Loucy (cell line): ENCODE measurements at regions not wholly inside any gene's neighbourhood (a gene's known extent, or its start where the extent isn't known, plus 50 kb on each side); places are given as distances from the start of the nearest gene placed in this dataset.

Experiments
- H2AFZ ChIP-seq: fragments of 200-600 bp; sonication (generic); 2 replicates; pipeline ENCODE4 v1.6.0; 2016; ENCODE audit warnings: antibody characterized with exemption, mild to moderate bottlenecking, low read length, moderate library complexity
- H3F3A ChIP-seq: fragments of 200-600 bp; 2 replicates; pipeline ENCODE4 v1.6.0; 2016; ENCODE audit warnings: antibody characterized with exemption, low read depth, mild to moderate bottlenecking
- H3K27me3 ChIP-seq: fragments of 200-600 bp; sonication (generic); 2 replicates; pipeline ENCODE4 v1.6.1; 2014; ENCODE audit warnings: low read length, mild to moderate bottlenecking; ENCODE audit not compliant: insufficient read depth, poor library complexity, severe bottlenecking
- H3K36me3 ChIP-seq: fragments of 200-600 bp; sonication (generic); 2 replicates; pipeline ENCODE4 v1.6.1; 2016; ENCODE audit warnings: low read length; ENCODE audit not compliant: insufficient read depth
- H3K4me1 ChIP-seq: fragments of 200-600 bp; sonication (generic); 2 replicates; pipeline ENCODE4 v1.5.1; 2014; ENCODE audit warnings: low read length, mild to moderate bottlenecking; ENCODE audit not compliant: insufficient read depth, poor library complexity, severe bottlenecking
- H3K4me2 ChIP-seq: fragments of 200-600 bp; sonication (generic); 2 replicates; pipeline ENCODE4 v1.6.0; 2014; ENCODE audit warnings: antibody characterized with exemption, low read length, low read depth, mild to moderate bottlenecking; ENCODE audit not compliant: poor library complexity, severe bottlenecking
- H3K4me3 ChIP-seq: fragments of 200-600 bp; sonication (generic); 2 replicates; pipeline ENCODE4 v1.5.1; 2014; ENCODE audit warnings: low read length, mild to moderate bottlenecking, mixed read lengths; ENCODE audit not compliant: poor library complexity, severe bottlenecking
- H3K79me2 ChIP-seq: fragments of 200-600 bp; sonication (generic); 2 replicates; pipeline ENCODE4 v1.6.1; 2014; ENCODE audit warnings: low read length; ENCODE audit not compliant: insufficient read depth
- H3K9ac ChIP-seq: fragments of 200-600 bp; sonication (generic); 2 replicates; pipeline ENCODE4 v1.6.0; 2014; ENCODE audit warnings: mild to moderate bottlenecking, low read depth, low read length, moderate library complexity; ENCODE audit not compliant: poor library complexity, severe bottlenecking
- H3K9me2 ChIP-seq: fragments of 200-600 bp; sonication (generic); replicated peaks from 2 replicates; pipeline ENCODE4 v1.6.1; 2016; ENCODE audit warnings: low read depth, low read length, mixed read lengths
- H3K9me3 ChIP-seq: fragments of 200-600 bp; sonication (generic); 2 replicates; pipeline ENCODE4 v1.6.1; 2014; ENCODE audit warnings: mild to moderate bottlenecking, antibody characterized with exemption, low read length, low read depth; ENCODE audit not compliant: insufficient read depth
- H4K20me1 ChIP-seq: fragments of 200-600 bp; sonication (generic); 2 replicates; pipeline ENCODE4 v1.6.0; 2014; ENCODE audit warnings: antibody characterized with exemption, low read length, mild to moderate bottlenecking; ENCODE audit not compliant: insufficient read depth, poor library complexity, severe bottlenecking
- CTCF ChIP-seq: fragments of 200-600 bp; sonication (generic); conservative IDR thresholded peaks from 2 replicates; pipeline ENCODE4 v1.5.1; 2014; ENCODE audit warnings: mild to moderate bottlenecking, antibody characterized with exemption, low read length
- EZH2phosphoT487 ChIP-seq: fragments of 200-600 bp; IDR thresholded peaks from 2 replicates; pipeline ENCODE4 v1.6.1; 2018; ENCODE audit warnings: antibody characterized with exemption, mild to moderate bottlenecking, moderate library complexity, borderline replicate concordance

DNA sequence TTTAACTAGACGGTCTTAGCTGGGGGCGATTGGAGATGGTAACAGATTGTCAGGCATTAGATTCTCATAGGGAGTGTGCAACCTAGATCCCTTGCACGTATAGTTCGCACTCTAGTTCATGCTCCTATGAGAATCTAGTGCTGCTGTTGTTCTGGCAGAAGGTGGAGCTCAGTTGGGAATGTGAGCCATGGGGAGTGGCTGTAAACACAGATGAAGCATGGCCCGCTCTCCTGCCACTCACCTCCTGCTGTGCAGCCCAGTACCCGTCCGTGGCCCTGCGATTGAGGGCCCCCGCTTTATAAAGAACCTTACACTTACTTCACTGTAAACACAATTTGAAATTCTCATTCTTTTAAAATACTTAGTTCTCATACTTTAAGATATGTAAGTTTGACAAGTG lies 339.4 kb downstream of the CDH26 start:
- H4K20me1 ChIP-seq = no peaks in the 10 kb centered on the region
- no peaks in the 10 kb centered on the region for H3F3A ChIP-seq
- H3K27me3 ChIP-seq = no peaks in the 10 kb centered on the region
- TF ChIP-seq CTCF = no peak
- no peak for TF ChIP-seq EZH2phosphoT487
- H3K4me1 ChIP-seq = peaks cover 15% of the 10 kb centered on the region
- H3K4me3 ChIP-seq = no peak overlapping the region
- H3K9ac ChIP-seq = no peak overlapping the region
- H2AFZ ChIP-seq = no peak overlapping the region
- H3K9me3 ChIP-seq = no peaks in the 10 kb centered on the region
- no peaks in the 10 kb centered on the region for H3K79me2 ChIP-seq
- H3K9me2 ChIP-seq = no peaks in the 10 kb centered on the region
- H3K4me2 ChIP-seq = no peak overlapping the region
- no peaks in the 10 kb centered on the region for H3K36me3 ChIP-seq

GRCh38 chr20:60298647-60299046 lies 340.4 kb downstream of the CDH26 start:
- Histone ChIP-seq H3K27me3 (no peaks in the 10 kb centered on the region), H3K4me3 (no peak overlapping the region), H3K4me1 (peaks cover 15% of the 10 kb centered on the region), H3K4me2 (no peak overlapping the region), H3K79me2 (no peaks in the 10 kb centered on the region), H2AFZ (no peak overlapping the region), H3K36me3 (no peaks in the 10 kb centered on the region), H3K9me2 (no peaks in the 10 kb centered on the region), H3F3A (no peaks in the 10 kb centered on the region), H4K20me1 (no peaks in the 10 kb centered on the region), H3K9me3 (no peaks in the 10 kb centered on the region), H3K9ac (no peak overlapping the region)
- TF ChIP-seq CTCF (no peak), EZH2phosphoT487 (no peak)

DNA sequence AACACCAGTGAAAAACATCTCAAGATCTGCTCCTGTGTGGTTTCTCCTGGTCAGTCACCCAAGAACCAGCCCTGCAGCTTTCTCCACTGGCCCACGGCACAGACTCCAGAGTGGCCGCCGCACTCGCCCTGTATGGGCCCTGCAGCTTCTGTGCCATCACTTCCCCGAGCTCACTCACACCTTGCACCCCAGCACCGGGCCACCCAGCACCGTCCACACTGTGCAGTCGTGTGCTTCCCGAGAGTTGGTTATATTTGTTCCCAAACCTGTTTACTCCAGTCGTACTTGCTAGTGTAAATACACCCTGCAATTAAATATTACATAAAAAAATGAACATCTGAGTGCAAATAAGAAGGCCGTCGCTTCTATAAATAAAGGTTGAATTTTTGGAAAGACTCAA lies 341.7 kb downstream of the CDH26 start:
- peaks cover 4% of the 10 kb centered on the region for H3K4me1 ChIP-seq
- no peak overlapping the region for H3K4me2 ChIP-seq
- no peak overlapping the region for H3K9ac ChIP-seq
- H3K36me3 ChIP-seq = no peaks in the 10 kb centered on the region
- H3K9me3 ChIP-seq = no peaks in the 10 kb centered on the region
- no peak overlapping the region for H2AFZ ChIP-seq
- H3F3A ChIP-seq = no peaks in the 10 kb centered on the region
- TF ChIP-seq CTCF = no peak
- TF ChIP-seq EZH2phosphoT487 = no peak
- no peaks in the 10 kb centered on the region for H3K79me2 ChIP-seq
- no peak overlapping the region for H3K4me3 ChIP-seq
- H3K9me2 ChIP-seq = no peaks in the 10 kb centered on the region
- H3K27me3 ChIP-seq = no peaks in the 10 kb centered on the region
- no peaks in the 10 kb centered on the region for H4K20me1 ChIP-seq
